HAP-1 (cell line): ENCODE measurements at regions not wholly inside any gene's neighbourhood (a gene's known extent, or its start where the extent isn't known, plus 50 kb on each side); places are given as distances from the start of the nearest gene placed in this dataset.

Experiments
- DNase-seq, 2 experiments: peaks; one replicate each; pipeline ENCODE4 v3.0.0-alpha.2; 2016 to 2020; ENCODE audit warnings: low spot score in 2 of 2
- H3K27me3 ChIP-seq: fragments of 250-450 bp; sonication (Bioruptor Pico); 2 replicates; pipeline ENCODE4 v1.5.1; 2020; ENCODE audit warnings: low read depth, mild to moderate bottlenecking, moderate library complexity
- H3K36me3 ChIP-seq: fragments of 250-450 bp; sonication (Bioruptor Pico); replicated peaks from 2 replicates; pipeline ENCODE4 v1.5.1; 2020; ENCODE audit warnings: mild to moderate bottlenecking
- H3K4me1 ChIP-seq: fragments of 250-450 bp; sonication (Bioruptor Pico); 2 replicates; pipeline ENCODE4 v1.5.1; 2020; ENCODE audit warnings: mild to moderate bottlenecking
- H3K4me3 ChIP-seq: fragments of 250-450 bp; sonication (Bioruptor Pico); 2 replicates; pipeline ENCODE4 v1.5.1; 2020; ENCODE audit warnings: mild to moderate bottlenecking, moderate library complexity
- H3K9me3 ChIP-seq: fragments of 250-450 bp; sonication (Bioruptor Pico); 2 replicates; pipeline ENCODE4 v1.5.1; 2020; ENCODE audit warnings: mild to moderate bottlenecking, moderate library complexity
- in situ Hi-C: fragments of 300-500 bp; cut with MboI; formaldehyde crosslinking; loops from 3 replicates; pipeline ENCODE4 v1.14.3; 2020; ENCODE audit warnings: low sequenced_read_pairs, inconsistent platforms, mixed read lengths

DNA sequence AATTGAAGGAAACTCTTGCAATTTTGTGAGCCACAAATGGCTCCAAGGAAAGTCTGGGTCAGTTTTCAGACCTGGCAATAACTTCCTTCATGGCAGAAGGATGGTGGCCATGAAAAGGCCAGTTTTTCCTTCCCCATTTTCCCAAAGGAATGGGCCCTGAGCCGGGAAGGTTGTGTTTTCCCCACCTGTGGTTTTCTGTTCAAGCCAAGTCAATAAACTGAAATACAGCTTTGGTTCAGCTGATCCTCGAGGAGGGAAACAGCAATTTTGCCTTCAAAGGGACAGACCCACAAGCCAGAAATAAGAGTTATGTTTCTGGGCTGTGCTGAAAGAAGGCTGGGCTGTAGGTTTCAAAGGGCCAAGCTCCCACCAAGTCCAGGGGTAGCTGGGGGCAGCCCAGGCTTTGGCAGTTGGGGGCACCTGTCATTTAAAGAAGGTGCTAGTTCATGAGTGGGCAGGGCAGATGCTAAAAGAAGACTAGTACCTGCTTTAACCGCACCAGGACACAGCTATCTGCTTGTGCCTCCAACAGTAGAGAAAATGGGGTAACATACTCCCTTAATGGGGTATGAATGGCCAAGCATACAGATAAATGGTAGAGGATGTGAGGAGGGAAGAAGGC, 97.0 kb downstream of the TTC32 start:
- Histone ChIP-seq H3K36me3 (no peaks in the 10 kb centered on the region), H3K27me3 (no peaks in the 10 kb centered on the region), H3K4me3 (no peak overlapping the region), H3K4me1 (no peaks in the 10 kb centered on the region), H3K9me3 (no peaks in the 10 kb centered on the region)
- in situ Hi-C loops = no loop called here
- no peak for DNase-seq

DNA sequence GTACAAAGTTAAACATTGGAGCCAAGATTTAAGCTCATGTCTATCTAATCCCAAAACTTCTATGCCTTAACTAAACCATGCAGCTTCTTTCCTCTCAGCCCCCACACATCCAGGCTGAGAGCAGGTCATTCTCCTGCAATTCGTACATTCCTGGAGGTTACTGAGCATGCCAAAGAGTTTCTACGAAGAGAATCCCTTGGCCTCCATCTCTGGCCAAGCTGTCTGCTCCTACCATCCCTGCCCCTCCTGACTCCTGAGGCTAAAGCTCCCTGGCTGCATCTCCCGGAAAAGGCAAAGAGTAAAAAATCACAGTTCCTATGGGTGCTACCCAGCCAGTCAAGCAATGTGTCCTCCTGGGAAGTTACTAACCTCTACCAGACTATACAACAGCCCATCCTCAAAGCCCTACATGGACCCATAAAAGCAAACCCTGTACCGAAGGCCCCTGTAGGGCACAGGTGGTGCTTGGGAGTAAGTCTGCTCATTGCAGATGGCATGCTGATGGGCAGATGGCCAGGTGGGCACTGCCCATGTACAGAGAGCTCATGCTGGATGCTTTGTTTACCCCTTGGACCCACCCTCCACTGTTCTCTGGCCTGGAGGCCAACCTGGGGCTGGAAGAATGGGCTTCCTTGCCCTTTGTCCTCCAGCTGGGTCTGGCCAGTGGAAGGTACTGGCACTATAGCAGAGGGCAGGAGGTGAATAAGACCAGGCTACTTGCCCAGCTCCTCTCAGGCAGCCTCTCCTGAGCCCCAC, 99.5 kb downstream of the TTC32 start:
- Histone ChIP-seq H3K4me1 (no peaks in the 10 kb centered on the region), H3K36me3 (no peaks in the 10 kb centered on the region), H3K27me3 (no peaks in the 10 kb centered on the region), H3K9me3 (no peaks in the 10 kb centered on the region), H3K4me3 (no peak overlapping the region)
- no peak for DNase-seq
- in situ Hi-C loops = no loop called here

DNA sequence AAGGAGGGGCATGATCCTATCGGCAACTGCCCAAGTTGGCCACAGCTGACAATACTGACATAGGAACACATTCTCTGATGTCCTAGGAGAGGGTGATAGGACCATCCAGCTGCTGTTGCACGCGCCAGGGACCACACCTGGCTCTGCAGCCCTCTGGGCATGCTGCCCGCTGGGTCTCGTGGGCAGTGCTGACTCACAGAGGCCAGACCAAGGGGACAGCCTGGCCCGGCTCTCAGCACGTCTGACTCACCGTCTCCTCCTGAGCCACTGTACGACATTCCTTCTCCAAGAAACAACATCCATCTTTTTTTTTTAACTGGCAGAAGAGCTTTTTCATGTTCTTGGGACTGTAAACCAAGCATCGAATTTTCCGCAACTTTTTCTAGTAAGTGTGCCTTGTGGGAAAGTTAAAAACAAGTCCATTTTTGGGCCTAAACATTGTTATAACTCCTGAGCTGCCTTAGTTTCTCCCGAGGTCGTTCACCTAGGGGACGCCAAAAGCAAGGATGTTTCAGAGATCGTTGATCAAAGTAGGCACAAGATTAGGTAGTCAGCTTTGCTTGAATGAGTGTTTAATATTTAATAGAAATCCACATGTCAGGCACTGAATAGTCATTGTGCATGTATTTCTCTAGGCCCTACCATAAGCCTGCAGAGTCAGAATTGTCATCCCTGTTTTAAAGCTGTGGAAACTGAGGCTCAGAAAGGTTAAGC, 100.3 kb downstream of the TTC32 start:
- in situ Hi-C loops = no loop called here
- Histone ChIP-seq H3K9me3 (no peaks in the 10 kb centered on the region), H3K4me3 (no peak overlapping the region), H3K4me1 (no peaks in the 10 kb centered on the region), H3K27me3 (no peaks in the 10 kb centered on the region), H3K36me3 (no peaks in the 10 kb centered on the region)
- no peak for DNase-seq

DNA sequence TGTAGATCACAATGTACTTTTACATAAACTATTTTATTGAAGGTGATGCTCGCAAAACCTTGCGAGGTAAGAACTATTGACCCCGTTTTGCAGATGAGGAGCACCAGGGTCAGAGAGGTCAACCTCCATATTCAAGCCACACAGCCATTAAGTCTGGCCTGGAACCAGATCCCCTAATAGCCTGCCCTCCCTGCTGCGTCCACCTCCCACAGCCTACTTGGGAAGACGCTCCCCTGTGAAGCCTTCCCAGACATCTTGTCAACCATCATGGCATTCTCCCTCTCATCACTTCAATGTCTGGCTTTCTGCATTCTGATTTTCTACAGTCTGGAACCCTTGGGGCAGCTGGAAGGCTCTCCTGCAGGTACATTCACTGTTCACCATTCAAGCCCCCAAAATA, 101.0 kb downstream of the TTC32 start:
- Histone ChIP-seq H3K27me3 (no peaks in the 10 kb centered on the region), H3K9me3 (no peaks in the 10 kb centered on the region), H3K36me3 (no peaks in the 10 kb centered on the region), H3K4me1 (no peaks in the 10 kb centered on the region), H3K4me3 (no peak overlapping the region)
- in situ Hi-C loops = no loop called here
- no peak for DNase-seq

DNA sequence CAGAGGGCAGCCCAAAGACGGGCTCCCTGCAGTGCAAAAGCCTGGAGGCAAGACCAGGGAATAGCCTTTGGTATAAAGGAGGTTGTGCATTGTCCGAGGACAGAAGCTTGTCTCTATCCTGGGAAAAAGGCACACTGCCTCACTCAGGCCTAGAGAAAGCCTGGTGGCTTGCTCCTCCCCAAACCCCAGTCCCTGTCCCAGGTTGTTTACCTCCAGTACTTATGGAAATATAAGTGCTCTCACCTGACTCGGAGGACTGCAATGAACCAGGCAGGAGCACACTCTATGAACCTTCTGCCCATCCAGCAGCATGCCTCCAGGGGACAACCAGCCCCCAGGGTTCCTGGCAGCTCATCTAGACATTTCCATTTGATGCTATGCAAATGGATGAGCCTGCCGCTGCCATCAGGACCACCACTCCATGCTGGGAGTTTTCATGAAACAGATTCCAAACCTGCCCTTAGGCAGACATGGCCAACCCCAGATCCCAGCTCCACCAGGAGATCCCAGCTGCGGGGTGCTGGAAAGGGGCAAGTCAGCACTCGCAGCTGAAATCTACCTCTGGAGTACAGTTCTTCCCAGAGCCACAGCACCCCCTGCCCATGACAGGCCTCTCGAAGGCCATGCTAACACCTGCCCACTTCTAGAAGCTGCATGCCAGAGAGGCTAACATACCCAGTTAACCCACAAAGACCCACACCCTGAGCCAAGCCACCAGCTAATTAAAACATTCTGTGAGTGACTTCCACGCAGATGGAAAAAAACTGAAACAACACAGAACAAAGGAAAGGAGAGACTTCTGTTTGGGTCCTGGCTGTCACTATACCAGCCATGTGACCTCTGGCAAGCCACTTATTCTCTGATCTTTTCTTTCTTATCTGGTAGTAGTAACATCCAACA, 101.7 kb downstream of the TTC32 start:
- in situ Hi-C loops = no loop called here
- no peak for DNase-seq
- Histone ChIP-seq H3K9me3 (no peaks in the 10 kb centered on the region), H3K36me3 (no peaks in the 10 kb centered on the region), H3K4me1 (no peaks in the 10 kb centered on the region), H3K4me3 (no peak overlapping the region), H3K27me3 (no peaks in the 10 kb centered on the region)

DNA sequence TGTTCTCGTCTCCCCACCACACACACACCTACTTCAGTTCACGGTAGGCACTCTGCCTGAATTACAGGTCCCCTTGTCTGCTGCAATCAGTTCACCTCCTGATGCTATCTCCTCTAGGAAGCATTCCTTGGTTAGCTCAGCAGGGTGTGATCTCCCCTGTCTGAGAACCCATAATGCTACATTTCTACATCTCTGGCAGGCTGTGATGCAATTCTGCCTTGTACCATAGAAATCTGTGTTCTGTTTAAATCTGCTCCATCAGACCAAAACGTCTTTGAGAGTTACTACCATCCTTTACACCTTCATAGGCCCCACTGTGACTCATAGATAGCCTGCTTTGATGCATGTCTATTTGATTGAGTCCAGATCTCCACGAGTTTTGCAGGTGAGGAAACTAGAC, 103.9 kb downstream of the TTC32 start:
- in situ Hi-C loops = no loop called here
- H3K4me3 ChIP-seq = no peak overlapping the region
- H3K36me3 ChIP-seq = no peaks in the 10 kb centered on the region
- no peaks in the 10 kb centered on the region for H3K27me3 ChIP-seq
- DNase-seq = no peak
- no peaks in the 10 kb centered on the region for H3K4me1 ChIP-seq
- H3K9me3 ChIP-seq = no peaks in the 10 kb centered on the region

DNA sequence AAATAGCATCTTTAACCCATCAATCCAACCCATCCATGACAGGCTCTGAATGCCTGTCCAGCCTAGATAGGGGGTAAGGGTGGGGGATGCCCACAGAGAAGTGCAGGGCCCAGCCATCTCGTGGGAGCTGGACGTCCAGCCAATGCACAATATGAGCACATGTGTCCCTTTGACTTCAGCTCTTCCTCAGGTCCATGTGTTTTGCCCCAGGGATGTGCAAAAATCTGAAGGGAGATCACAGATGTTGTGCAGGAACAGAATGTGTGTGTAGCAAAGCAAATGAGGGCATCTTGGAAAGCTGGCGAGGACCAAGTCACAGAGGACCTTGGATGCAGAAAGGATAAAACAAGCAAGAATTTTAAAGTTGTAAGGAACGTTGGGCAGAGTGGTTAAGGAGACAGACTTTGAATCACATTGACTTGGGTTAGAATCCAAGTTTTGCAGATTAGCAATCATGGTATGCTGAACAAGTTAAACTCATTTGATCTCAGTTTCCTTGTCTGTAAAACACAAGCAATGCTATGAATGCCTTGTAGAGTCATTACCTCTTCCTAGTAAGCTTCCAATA, 104.5 kb downstream of the TTC32 start:
- in situ Hi-C loops = no loop called here
- Histone ChIP-seq H3K4me3 (no peak overlapping the region), H3K27me3 (no peaks in the 10 kb centered on the region), H3K4me1 (no peaks in the 10 kb centered on the region), H3K9me3 (no peaks in the 10 kb centered on the region), H3K36me3 (no peaks in the 10 kb centered on the region)
- no peak for DNase-seq

DNA sequence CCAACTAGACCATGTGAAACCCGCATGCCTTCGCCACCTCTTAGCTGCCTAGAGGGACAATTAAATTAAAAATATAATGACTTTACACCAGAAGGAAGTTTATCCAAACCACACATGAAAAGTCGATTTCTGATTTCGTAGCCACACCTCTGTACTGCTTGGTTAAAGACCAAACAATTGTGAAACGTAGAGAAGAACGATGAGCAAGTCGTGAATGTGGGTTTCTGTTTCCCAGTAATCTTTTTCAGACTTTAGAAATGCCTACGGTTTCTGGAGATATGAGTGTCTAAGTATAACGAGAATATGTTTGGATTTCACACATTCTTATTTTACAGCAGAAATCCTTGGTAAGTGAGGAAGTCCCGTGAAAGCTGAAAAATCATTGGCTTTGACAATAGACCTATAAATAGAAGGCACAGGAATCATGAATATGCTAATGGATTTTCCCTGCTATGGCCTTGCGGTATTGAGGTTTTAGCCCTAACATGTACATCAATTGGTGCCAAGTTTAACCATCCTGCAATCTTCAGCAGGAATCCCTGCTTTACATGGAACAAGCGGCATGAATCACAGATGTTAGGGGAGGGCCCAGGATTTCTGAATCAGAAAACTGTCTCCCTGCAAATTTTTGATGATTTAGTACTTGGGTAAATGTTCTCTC, 105.6 kb downstream of the TTC32 start:
- in situ Hi-C loops = no loop called here
- Histone ChIP-seq H3K36me3 (no peaks in the 10 kb centered on the region), H3K9me3 (no peaks in the 10 kb centered on the region), H3K27me3 (no peaks in the 10 kb centered on the region), H3K4me3 (no peak overlapping the region), H3K4me1 (no peaks in the 10 kb centered on the region)
- no peak for DNase-seq

DNA sequence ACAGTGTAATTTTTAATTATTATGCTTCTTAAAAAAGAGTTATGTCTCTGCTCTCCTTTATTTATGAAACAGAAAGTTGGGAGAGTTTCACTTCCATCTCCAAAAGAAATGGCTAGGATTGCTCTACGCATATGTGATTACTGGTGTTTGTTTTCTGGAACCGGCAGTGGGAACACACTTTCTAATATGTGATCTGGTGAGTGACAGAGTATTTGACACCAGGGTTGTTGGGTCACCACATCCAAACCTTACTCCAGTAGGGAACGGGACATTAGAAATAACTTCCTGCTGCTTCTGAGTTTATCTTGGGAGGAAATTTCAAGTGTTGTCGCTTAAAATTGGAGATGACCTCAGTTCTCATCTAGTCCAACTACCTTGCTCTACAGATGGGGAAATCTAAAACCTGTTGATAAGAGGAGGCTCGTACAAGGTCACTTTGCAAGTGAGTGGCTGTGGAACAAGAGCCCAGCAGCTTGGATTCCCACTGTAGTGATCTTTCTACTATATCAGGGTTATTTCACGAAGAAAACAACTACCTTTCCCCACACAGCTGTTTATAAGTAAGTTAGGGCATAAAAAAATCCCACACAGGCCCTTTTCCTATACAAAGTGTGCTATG, 108.5 kb downstream of the TTC32 start:
- in situ Hi-C loops = no loop called here
- no peaks in the 10 kb centered on the region for H3K36me3 ChIP-seq
- H3K9me3 ChIP-seq = no peaks in the 10 kb centered on the region
- no peak overlapping the region for H3K4me3 ChIP-seq
- H3K4me1 ChIP-seq = no peaks in the 10 kb centered on the region
- no peaks in the 10 kb centered on the region for H3K27me3 ChIP-seq
- DNase-seq = no peak

DNA sequence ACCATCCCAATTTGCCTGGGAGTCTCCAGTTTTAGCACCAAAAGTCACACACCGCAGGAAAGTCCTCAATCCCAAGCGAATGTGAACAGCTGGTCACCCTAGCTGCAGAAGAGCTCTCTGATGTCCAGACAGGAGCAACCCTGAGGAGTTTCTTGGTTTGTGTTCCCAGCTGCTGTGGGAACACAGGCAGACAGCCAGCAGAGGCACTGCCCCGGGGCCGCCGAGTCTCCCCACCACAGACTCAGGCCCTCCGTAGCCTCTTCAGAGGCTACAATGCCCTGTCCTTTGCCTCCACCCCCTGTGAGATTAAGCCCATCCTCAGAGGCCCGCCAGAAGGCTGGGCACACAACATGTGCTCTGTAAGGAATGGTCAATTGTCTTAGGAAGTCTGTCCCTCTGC, 111.5 kb downstream of the TTC32 start:
- H3K4me1 ChIP-seq = no peaks in the 10 kb centered on the region
- no peaks in the 10 kb centered on the region for H3K27me3 ChIP-seq
- no peak for DNase-seq
- no peaks in the 10 kb centered on the region for H3K9me3 ChIP-seq
- in situ Hi-C loops = no loop called here
- H3K4me3 ChIP-seq = no peak overlapping the region
- H3K36me3 ChIP-seq = no peaks in the 10 kb centered on the region

DNA sequence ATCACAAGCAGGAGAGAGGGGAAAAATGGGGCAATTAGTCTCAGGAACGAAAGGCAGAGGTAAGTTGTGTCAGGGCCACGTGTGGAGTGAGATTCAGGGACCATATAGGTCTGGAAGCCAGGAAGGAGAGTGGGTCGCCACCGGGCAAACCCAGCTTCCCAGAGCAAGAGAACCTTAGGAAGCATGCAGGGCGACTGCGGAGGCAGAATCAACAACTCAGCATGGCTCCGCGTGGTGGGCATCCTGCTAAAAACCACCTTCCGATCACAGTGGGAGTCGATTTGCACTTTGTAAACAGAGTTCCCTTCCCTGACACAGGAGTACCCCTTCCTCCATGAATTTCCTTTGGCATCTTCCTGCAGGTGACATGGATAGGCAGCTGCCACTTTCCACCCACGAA, 114.6 kb downstream of the TTC32 start:
- Histone ChIP-seq H3K4me1 (no peaks in the 10 kb centered on the region), H3K4me3 (no peak overlapping the region), H3K9me3 (no peaks in the 10 kb centered on the region), H3K27me3 (no peaks in the 10 kb centered on the region), H3K36me3 (no peaks in the 10 kb centered on the region)
- DNase-seq = no peak
- in situ Hi-C loops = no loop called here

DNA sequence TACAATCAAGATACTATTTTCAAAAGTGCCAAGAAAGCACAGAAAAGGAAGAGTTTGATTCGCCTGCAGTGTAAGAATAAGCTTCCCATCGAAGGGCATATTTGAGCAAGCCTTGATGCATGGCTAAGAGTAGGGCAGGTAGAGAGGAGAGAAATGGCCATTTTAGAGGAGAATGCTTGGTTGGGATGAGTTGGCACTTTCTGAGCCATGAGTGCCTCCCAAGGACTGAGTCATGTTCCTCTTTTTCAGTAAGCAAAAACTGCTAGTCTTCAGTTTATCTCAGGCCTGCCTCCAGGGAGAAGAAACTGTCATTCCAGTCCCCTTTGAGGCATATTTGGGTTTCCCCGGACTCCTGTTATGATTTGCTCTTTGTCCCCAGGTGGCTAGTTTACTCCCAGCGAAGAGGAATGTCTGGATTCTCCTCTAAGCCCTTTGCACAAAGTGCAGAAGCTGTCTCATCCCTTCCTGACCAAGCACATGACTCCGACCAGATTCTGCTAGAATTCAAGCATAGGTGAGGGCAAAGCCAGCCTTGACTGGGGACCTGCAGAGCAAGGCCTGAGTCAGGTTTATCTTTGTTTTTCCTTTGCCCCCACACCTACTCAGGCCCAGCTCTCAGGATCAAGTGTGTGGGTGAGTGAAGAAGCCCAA, 115.2 kb downstream of the TTC32 start:
- H3K36me3 ChIP-seq = no peaks in the 10 kb centered on the region
- no peaks in the 10 kb centered on the region for H3K27me3 ChIP-seq
- no peaks in the 10 kb centered on the region for H3K4me1 ChIP-seq
- DNase-seq = no peak
- in situ Hi-C loops = no loop called here
- H3K9me3 ChIP-seq = no peaks in the 10 kb centered on the region
- H3K4me3 ChIP-seq = no peak overlapping the region
